SK-N-MC (cell line): ENCODE measurements at regions not wholly inside any gene's neighbourhood (a gene's known extent, or its start where the extent isn't known, plus 50 kb on each side); places are given as distances from the start of the nearest gene placed in this dataset.

Source experiments
- EZH2 ChIP-seq: fragments of 200-600 bp; sonication (generic); IDR thresholded peaks from one replicate; pipeline ENCODE4 v1.6.1; 2017; ENCODE audit warnings: antibody characterized with exemption
- FOXP2 ChIP-seq: optimal IDR thresholded peaks from 2 replicates; pipeline ENCODE3; 2011; ENCODE audit warnings: mild to moderate bottlenecking, moderate library complexity; ENCODE audit not compliant: insufficient read depth; ENCODE audit errors: extremely low read length, control extremely low read depth
- POLR2AphosphoS5 ChIP-seq: IDR thresholded peaks from 2 replicates; pipeline ENCODE4 v1.6.1; 2012; ENCODE audit warnings: mild to moderate bottlenecking, low read depth, low read length, borderline replicate concordance

- TF ChIP-seq POLR2AphosphoS5: no peak
- no peak for TF ChIP-seq EZH2
- TF ChIP-seq FOXP2: no peak
Observed at GRCh38 chr4:116332508-116332907, 752.9 kb downstream of the TRAM1L1 start.
